GM18870 (cell line): ENCODE measurements at regions not wholly inside any gene's neighbourhood (a gene's known extent, or its start where the extent isn't known, plus 50 kb on each side); places are given as distances from the start of the nearest gene placed in this dataset.
"Not testable (repeated sequence)": the region's sequence is repeated elsewhere in the genome, so short reads cannot be mapped to it uniquely, and the experiment has no call there.

Source experiments
- ATAC-seq: cut with Tn5 transposase; IDR thresholded peaks from one replicate; pipeline ENCODE4 v1.9.1; 2021; ENCODE audit warnings: moderate library complexity; ENCODE audit not compliant: unreplicated experiment

GRCh38 chrX:87236830-87237440 lies 280.7 kb upstream of the KLHL4 start:
- ATAC-seq = no peak

- no peak for ATAC-seq
Measured at GRCh38 chrX:87265518-87265917, 252.1 kb upstream of the KLHL4 start.

DNA sequence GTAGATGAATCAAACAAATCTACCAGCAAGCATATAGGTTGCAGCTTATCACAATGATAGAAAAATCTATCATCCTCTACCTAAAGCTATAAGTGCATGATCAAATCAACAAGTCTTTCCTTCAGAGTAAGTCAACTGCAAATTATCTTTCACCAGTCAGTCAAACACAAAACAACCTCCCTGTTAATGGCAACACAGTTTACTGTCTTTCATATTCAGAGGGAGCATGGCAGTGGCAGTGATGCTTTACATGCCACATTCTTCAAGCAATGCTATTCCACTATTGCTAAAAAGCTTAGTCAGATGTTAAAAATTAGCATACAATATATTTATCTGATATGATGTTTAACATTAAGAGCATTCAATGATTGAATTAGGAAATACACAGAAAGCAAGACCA lies 245.1 kb upstream of the KLHL4 start:
- no peak for ATAC-seq

- ATAC-seq = peak; percentile 53
Measured at GRCh38 chrX:87299563-87300160, 217.9 kb upstream of the KLHL4 start.

- ATAC-seq = no peak
Measured at GRCh38 chrX:87310780-87311179, 206.8 kb upstream of the KLHL4 start.

DNA sequence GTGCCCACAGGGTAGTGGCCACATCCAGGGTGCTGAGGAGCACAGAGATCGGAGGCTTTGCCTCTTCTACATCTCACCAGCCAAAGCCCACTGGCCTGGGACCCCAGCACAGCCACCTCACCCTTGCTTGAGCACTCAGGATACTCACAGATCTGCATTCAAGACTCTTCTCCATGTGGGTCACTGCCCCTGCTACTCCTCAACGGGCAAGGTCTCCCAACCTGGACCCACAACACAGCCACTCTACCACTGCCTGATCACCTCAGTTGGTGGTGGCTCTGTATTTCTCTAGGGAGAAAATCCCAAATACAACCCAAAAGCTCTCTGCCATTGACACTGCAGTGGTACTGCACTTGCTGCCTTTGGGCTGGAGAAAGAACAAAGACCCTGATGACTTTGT lies 190.3 kb upstream of the KLHL4 start:
- ATAC-seq = no peak

- no peak for ATAC-seq
Measured at GRCh38 chrX:87337267-87337666, 180.3 kb upstream of the KLHL4 start.

DNA sequence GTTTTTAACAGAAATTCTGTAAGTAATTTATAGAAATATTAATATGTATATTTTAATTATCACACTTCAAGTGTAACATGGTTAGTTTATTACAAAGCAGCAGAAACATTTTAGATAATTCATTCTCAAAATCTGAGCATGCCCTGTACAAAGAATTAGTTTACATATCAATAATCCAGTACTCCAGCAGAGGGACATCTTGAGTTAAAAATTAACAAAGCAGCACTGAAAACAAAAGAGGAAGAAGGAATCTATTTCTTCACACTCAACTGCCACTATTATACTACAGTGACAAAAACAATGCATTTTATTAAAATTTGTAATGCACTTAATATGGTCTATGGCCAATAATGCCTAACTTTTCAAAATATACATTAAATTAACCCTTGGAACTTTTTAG lies 179.1 kb upstream of the KLHL4 start:
- peak; percentile 92 for ATAC-seq

DNA sequence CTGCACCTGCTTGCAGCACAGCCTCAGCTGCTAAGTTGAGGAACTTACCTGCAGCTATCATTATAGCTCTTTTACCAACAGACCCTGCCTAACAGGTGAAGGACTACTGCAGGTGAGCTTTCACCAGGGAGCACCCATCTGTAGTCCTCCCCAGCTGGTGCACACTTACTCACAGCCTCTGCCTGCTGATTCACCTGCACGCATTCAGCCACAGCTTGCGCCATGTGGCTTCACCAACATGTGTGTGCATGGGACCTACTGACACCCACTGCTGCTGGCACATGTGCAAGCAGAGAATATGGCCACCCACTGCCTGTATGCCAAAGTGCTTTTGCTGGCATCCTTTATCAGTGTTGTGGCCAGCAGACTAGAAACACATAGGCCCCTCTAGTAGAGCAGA lies 146.7 kb upstream of the KLHL4 start:
- no peak for ATAC-seq

- ATAC-seq = no peak
Measured at GRCh38 chrX:87374324-87374723, 143.3 kb upstream of the KLHL4 start.

- no peak for ATAC-seq
Measured at GRCh38 chrX:87376896-87377295, 140.7 kb upstream of the KLHL4 start.

DNA sequence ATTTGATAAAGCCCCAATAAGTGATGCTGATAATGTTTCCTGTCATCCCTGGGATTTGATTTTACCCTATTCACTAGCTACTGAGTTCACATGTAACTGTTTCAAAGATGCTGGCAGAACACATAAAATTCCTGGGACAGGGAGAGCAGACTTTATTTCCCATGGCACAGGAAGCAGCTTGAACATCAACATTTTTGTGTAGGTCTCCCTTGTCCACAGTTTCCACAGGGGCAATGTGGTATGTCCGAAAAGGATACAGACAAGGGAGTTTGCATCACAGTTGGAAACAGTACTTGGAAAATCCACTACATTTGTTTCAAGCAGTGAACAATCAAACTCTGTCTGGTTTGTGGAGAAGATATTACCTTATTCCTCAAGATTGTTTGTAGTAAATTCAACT lies 129.2 kb upstream of the KLHL4 start:
- ATAC-seq = no peak

DNA sequence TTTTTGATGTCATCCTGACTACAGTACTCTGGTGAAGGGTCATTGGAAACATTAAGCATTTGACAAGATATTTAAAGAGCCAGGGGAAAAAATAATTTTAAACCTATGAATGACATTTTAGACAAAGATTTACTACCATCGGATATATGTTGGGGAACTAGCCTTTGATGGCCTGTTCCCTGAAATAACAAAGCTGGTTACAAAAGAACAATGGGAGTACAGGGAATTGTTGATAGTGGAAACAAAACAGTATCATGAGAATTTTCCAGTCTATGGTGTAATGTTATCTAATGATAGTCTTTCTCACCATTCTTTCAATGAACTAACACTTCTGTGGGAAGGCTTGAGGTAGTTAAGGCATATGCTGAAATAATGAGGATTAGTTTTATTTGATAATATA lies 125.9 kb upstream of the KLHL4 start:
- ATAC-seq = no peak

- ATAC-seq = no peak
Measured at GRCh38 chrX:87392369-87392768, 125.2 kb upstream of the KLHL4 start.

DNA sequence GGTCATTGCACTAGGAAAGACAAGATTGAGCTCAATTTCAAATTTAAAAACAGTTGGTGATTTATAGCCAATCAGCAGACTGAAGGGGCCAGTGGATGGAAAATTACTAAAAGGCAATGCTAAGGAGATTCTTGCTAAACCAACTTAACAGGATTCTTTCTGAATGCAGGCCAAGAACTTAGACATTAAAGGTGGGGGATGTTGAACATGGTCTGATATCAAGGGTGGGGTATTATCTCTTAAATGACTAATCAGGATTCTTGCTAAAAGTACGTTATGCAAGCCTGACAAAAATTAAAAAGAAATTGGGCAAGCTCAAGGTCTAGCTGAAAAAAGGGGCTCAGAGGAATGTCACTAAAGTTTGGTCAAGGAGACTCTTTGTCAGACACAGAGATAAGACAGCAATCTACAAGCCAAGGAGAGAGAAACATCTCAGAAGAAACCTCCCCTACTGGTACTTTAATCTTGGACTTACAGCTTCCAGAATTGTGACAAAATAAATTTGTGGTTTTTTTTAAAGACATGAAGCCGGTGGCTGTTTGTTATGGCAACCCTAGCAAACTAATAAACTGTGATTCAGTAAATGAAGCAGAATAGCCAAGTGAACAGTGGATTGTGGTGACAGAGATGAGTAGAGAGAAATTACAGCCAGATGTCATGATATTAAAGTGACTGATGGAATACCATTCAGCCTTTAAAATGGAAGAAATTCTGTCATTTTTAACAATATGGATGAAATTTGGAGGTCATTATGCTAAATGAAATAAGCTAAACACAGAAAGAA lies 120.3 kb upstream of the KLHL4 start:
- no peak for ATAC-seq

- no peak for ATAC-seq
Measured at GRCh38 chrX:87402256-87402655, 115.3 kb upstream of the KLHL4 start.

GRCh38 chrX:87403551-87403950 lies 114.1 kb upstream of the KLHL4 start:
- no peak for ATAC-seq

DNA sequence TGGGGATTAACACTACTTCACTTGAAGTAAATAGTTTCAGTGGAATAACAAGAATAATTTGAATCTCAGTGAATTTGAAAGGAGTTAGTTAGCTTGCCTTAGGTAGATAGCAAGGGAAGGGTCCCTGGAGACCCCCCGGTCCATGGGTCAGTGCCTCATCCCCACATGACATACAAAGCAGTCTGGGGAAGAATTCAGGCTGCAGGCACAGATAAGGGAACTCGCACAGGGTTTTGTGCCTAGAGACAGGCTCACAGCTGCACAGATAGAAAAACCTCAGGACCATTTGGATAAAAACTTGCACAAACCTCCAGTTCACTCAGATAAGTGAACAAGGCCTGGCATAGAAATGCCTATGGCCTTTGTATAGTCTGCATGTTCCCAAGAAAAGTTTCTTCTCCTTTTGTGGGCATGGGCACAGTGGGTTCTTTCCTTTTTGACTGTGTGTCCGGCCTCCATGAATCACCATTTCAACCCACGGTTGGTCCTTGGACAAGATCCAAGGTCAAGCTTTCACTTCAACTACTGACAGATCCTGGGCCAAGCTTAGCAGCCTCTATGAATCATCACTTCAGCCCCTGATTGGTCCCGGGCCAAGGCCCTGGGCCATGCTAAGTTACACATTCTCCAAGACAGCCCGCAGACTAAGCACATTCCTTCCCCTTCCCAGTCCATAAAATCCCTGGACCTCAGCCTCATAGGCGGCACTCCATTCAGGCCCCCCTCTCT lies 108.3 kb upstream of the KLHL4 start:
- no peak for ATAC-seq

GRCh38 chrX:87425618-87426017 lies 92.0 kb upstream of the KLHL4 start:
- no peak for ATAC-seq

GRCh38 chrX:87434618-87435017 lies 83.0 kb upstream of the KLHL4 start:
- no peak for ATAC-seq

GRCh38 chrX:87448613-87449012 lies 69.0 kb upstream of the KLHL4 start:
- ATAC-seq = not testable (repeated sequence)

- ATAC-seq = not testable (repeated sequence)
Measured at GRCh38 chrX:87465757-87466156, 51.8 kb upstream of the KLHL4 start.
